Psoas muscle (tissue), 7 donors: ENCODE measurements at regions not wholly inside any gene's neighbourhood (a gene's known extent, or its start where the extent isn't known, plus 50 kb on each side); places are given as distances from the start of the nearest gene placed in this dataset.

Source experiments
- ATAC-seq, 4 donors: fragments of 200-7000 bp; cut with Tn5 transposase; one replicate each; pipeline ENCODE4 v1.9.1; 2020; ENCODE audit warnings: moderate library complexity in 3 of 4, mild to moderate bottlenecking in 2 of 4
- DNase-seq, 2 donors: peaks; one replicate each; pipeline ENCODE4 v3.0.0-alpha.2; 2020
- H3K27ac ChIP-seq: fragments of 200-600 bp; one replicate; pipeline ENCODE4 v1.8.0; 2022
- H3K27me3 ChIP-seq, 3 donors: fragments of 200-600 bp in 1 of 3; one replicate each; pipeline versions ENCODE4 v1.6.1 to v1.8.0; 2013 to 2022; ENCODE audit warnings: low read length in 2 of 3, mild to moderate bottlenecking in 2 of 3, moderate library complexity in 1 of 3; ENCODE audit not compliant: insufficient read depth in 3 of 3
- H3K36me3 ChIP-seq, 2 donors: fragments of 200-600 bp in 1 of 2; one replicate each; pipeline versions ENCODE4 v1.6.1 to v1.8.0; 2013 to 2022; ENCODE audit warnings: low read depth in 1 of 2, mild to moderate bottlenecking in 1 of 2, moderate library complexity in 1 of 2; ENCODE audit not compliant: insufficient read depth in 1 of 2
- H3K4me1 ChIP-seq: fragments of 200-600 bp; one replicate; pipeline ENCODE4 v1.8.0; 2022
- H3K4me3 ChIP-seq: fragments of 200-600 bp; one replicate; pipeline ENCODE4 v1.8.0; 2022; ENCODE audit warnings: mild to moderate bottlenecking
- H3K9me3 ChIP-seq: fragments of 200-600 bp; one replicate; pipeline ENCODE4 v1.8.0; 2022
- CTCF ChIP-seq: fragments of 200-600 bp; IDR thresholded peaks from one replicate; pipeline ENCODE4 v1.8.0; 2022; ENCODE audit warnings: antibody characterized with exemption
- WGBS, 3 donors: extraction: QIAGEN DNeasy Blood & Tissue Kit; methylation state at CpG; one replicate each; pipeline versions ENCODE4 v1.1.6 to v1.1.7; 2013; 5-methylcytosine and 5-hydroxymethylcytosine counted together
- intact Hi-C, 2 donors: fragments of 100-400 bp; cut with DNase I; formaldehyde crosslinking; loops; one replicate each; pipeline versions ENCODE4 v1.11.0 to v1.14.2; 2022
- donor health status: healthy with polysubstance abuse.
- donor health status: DM: no; HTN: no; CAD: no; lungs with moderate emphysema.
- donor health status: Bipolar disorder and iron deficiency.
- donor health status: healthy.
- donor health status: DM: yes; HTN: yes; CAD: no.
- donor health status: DM: no; HTN: no; CAD: no.
- donor health status: DM: yes; HTN: yes; CAD: no.

- H3K36me3 ChIP-seq, result no peaks in the 10 kb centered on the region
- 94 to 96% (median 95%) methylated on average over 6 of the region's 6 CpGs for WGBS, 3 donors
- no peaks in the 10 kb centered on the region for H3K27me3 ChIP-seq
- no peak for DNase-seq
- intact Hi-C loops, result no loop called here
- no peak overlapping the region for H3K27ac ChIP-seq
- no peak for ATAC-seq
- TF ChIP-seq CTCF, result no peak
- H3K4me3 ChIP-seq, result no peak overlapping the region
- no peaks in the 10 kb centered on the region for H3K4me1 ChIP-seq
- H3K9me3 ChIP-seq, result no peaks in the 10 kb centered on the region
Measured at GRCh38 chr5:4698596-4698995, 441.5 kb upstream of the ADAMTS16 start.

DNA sequence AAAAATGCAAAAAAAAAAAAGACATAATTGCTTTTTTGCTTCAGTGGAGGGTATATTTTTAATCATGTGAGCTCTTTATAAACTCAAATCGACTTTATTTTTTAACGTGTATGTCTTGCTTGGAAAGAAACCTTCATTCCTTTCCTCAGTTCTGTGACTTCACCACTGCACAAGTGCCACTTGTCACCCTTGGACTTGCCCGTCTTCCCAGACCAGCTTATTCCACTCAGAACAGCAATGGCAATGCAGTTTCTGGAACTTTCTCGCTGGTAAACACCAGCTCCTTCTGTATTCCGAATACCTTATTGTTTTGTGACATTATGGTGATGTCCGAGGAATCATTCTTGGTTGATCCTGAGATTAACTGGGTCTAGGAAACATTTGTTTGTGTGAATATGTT lies 440.5 kb upstream of the ADAMTS16 start:
- no peak for DNase-seq
- Histone ChIP-seq H3K27me3 (no peaks in the 10 kb centered on the region), H3K4me1 (no peaks in the 10 kb centered on the region), H3K9me3 (no peaks in the 10 kb centered on the region), H3K36me3 (no peaks in the 10 kb centered on the region), H3K4me3 (no peak overlapping the region), H3K27ac (no peak overlapping the region)
- ATAC-seq, result no peak
- no peak for TF ChIP-seq CTCF
- 23 to 48% (median 30%) methylated on average over 6 of the region's 6 CpGs for WGBS, 3 donors
- intact Hi-C loops, result no loop called here

- WGBS, 3 donors, result 8 to 13% (median 13%) methylated on average over 7 of the region's 7 CpGs
- DNase-seq, result peak; percentile 37 to 60
- no peak for ATAC-seq
- TF ChIP-seq CTCF, result no peak
- Histone ChIP-seq H3K27me3 (no peaks in the 10 kb centered on the region), H3K9me3 (no peaks in the 10 kb centered on the region), H3K4me1 (no peaks in the 10 kb centered on the region), H3K27ac (no peak overlapping the region), H3K4me3 (no peak overlapping the region), H3K36me3 (no peaks in the 10 kb centered on the region)
- intact Hi-C loops, result no loop called here
Measured at GRCh38 chr5:4700069-4700468, 440.1 kb upstream of the ADAMTS16 start.

GRCh38 chr5:4700871-4701270 lies 439.3 kb upstream of the ADAMTS16 start:
- no peaks in the 10 kb centered on the region for H3K9me3 ChIP-seq
- no peak for TF ChIP-seq CTCF
- no peaks in the 10 kb centered on the region for H3K27me3 ChIP-seq
- H3K36me3 ChIP-seq, result no peaks in the 10 kb centered on the region
- H3K4me3 ChIP-seq, result no peak overlapping the region
- WGBS, 3 donors, result 33 to 45% (median 37%) methylated on average over 3 of the region's 3 CpGs
- no peaks in the 10 kb centered on the region for H3K4me1 ChIP-seq
- DNase-seq, result no peak
- ATAC-seq, result no peak
- intact Hi-C loops, result no loop called here
- H3K27ac ChIP-seq, result no peak overlapping the region

DNA sequence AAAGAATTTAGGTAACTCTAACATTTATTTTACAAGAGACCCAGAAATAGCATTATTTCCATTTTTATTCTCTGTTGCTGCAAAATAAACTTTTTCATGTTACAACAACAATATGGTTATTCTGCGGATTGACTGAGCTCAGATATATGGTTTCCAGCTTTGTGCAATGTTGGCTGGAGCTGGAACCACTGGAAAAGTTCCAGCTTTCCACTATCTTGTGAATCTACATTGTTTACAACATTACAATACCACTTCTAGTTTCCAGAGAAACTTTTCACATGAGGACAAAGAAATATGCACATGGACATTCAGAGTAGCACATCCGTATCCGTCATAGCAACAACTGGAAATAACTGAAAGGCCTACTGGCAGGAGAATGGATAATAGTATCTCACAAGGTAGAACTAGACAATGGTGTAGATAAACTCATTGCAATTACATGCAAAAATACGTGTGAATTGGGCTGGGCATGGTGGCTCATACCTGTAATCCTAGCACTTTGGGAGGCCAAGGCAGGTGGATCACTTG lies 436.1 kb upstream of the ADAMTS16 start:
- no peak for ATAC-seq
- WGBS, 3 donors, result 78 to 85% (median 80%) methylated on average over 4 of the region's 4 CpGs
- Histone ChIP-seq H3K9me3 (no peaks in the 10 kb centered on the region), H3K4me3 (no peak overlapping the region), H3K27ac (no peak overlapping the region), H3K27me3 (no peaks in the 10 kb centered on the region), H3K4me1 (no peaks in the 10 kb centered on the region), H3K36me3 (no peaks in the 10 kb centered on the region)
- TF ChIP-seq CTCF, result no peak
- intact Hi-C loops, result no loop called here
- DNase-seq, result no peak
